ENCODE measurements at regions not wholly inside any gene's neighbourhood (a gene's known extent, or its start where the extent isn't known, plus 50 kb on each side); places are given as distances from the start of the nearest gene placed in this dataset.

- no peak for DNase-seq (ENCODE audit: low read depth)
- in situ Hi-C loops (cut with HindIII; ENCODE audit: low pct_unique_long_range_greater_than_20kb, low sequenced_read_pairs) = no loop called here
Measured at GRCh38 chr9:28166179-28166578, 592.9 kb upstream of the C9orf72 start.

- in situ Hi-C loops (cut with HindIII; ENCODE audit: low pct_unique_long_range_greater_than_20kb, low sequenced_read_pairs) = no loop called here
- no peak for DNase-seq (ENCODE audit: low read depth)
Measured at GRCh38 chr9:28177142-28177541, 603.9 kb upstream of the C9orf72 start.

- no peak for DNase-seq (ENCODE audit: low read depth)
- in situ Hi-C loops (cut with HindIII; ENCODE audit: low pct_unique_long_range_greater_than_20kb, low sequenced_read_pairs) = no loop called here
Measured at GRCh38 chr9:28177925-28178324, 604.6 kb upstream of the C9orf72 start.

- in situ Hi-C loops (cut with HindIII; ENCODE audit: low pct_unique_long_range_greater_than_20kb, low sequenced_read_pairs) = no loop called here
- no peak for DNase-seq (ENCODE audit: low read depth)
Measured at GRCh38 chr9:28179893-28180292, 606.6 kb upstream of the C9orf72 start.

- no peak for DNase-seq (ENCODE audit: low read depth)
- in situ Hi-C loops (cut with HindIII; ENCODE audit: low pct_unique_long_range_greater_than_20kb, low sequenced_read_pairs) = no loop called here
Measured at GRCh38 chr9:28190981-28191380, 617.7 kb upstream of the C9orf72 start.

- no peak for DNase-seq (ENCODE audit: low read depth)
- in situ Hi-C loops (cut with HindIII; ENCODE audit: low pct_unique_long_range_greater_than_20kb, low sequenced_read_pairs) = no loop called here
Measured at GRCh38 chr9:28197653-28198052, 624.4 kb upstream of the C9orf72 start.

GRCh38 chr9:28203036-28203435 lies 629.8 kb upstream of the C9orf72 start:
- in situ Hi-C loops (cut with HindIII; ENCODE audit: low pct_unique_long_range_greater_than_20kb, low sequenced_read_pairs) = no loop called here
- DNase-seq (ENCODE audit: low read depth) = no peak

GRCh38 chr9:28206280-28206679 lies 633.0 kb upstream of the C9orf72 start:
- DNase-seq (ENCODE audit: low read depth) = no peak
- in situ Hi-C loops (cut with HindIII; ENCODE audit: low pct_unique_long_range_greater_than_20kb, low sequenced_read_pairs) = no loop called here

- in situ Hi-C loops (cut with HindIII; ENCODE audit: low pct_unique_long_range_greater_than_20kb, low sequenced_read_pairs) = no loop called here
- DNase-seq (ENCODE audit: low read depth) = no peak
Measured at GRCh38 chr9:28207657-28208056, 634.4 kb upstream of the C9orf72 start.

- no peak for DNase-seq (ENCODE audit: low read depth)
- in situ Hi-C loops (cut with HindIII; ENCODE audit: low pct_unique_long_range_greater_than_20kb, low sequenced_read_pairs) = no loop called here
Measured at GRCh38 chr9:28209130-28209529, 635.8 kb upstream of the C9orf72 start.

GRCh38 chr9:28212979-28213378 lies 639.7 kb upstream of the C9orf72 start:
- in situ Hi-C loops (cut with HindIII; ENCODE audit: low pct_unique_long_range_greater_than_20kb, low sequenced_read_pairs) = no loop called here

GRCh38 chr9:28215536-28216299 lies 642.4 kb upstream of the C9orf72 start:
- in situ Hi-C loops (cut with HindIII; ENCODE audit: low pct_unique_long_range_greater_than_20kb, low sequenced_read_pairs) = no loop called here
- DNase-seq (ENCODE audit: low read depth) = no peak

More at GRCh38 chr9:28212979-28213378, 639.7 kb upstream of the C9orf72 start:
- DNase-seq (ENCODE audit: low read depth) = peak; percentile 73

- in situ Hi-C loops (cut with HindIII; ENCODE audit: low pct_unique_long_range_greater_than_20kb, low sequenced_read_pairs) = no loop called here
- DNase-seq (ENCODE audit: low read depth) = no peak
Measured at GRCh38 chr9:28232686-28233085, 659.4 kb upstream of the C9orf72 start.

GRCh38 chr9:28234133-28234893 lies 661.0 kb upstream of the C9orf72 start:
- in situ Hi-C loops (cut with HindIII; ENCODE audit: low pct_unique_long_range_greater_than_20kb, low sequenced_read_pairs) = no loop called here
- DNase-seq (ENCODE audit: low read depth) = no peak

GRCh38 chr9:28234894-28235277 lies 661.6 kb upstream of the C9orf72 start:
- in situ Hi-C loops (cut with HindIII; ENCODE audit: low pct_unique_long_range_greater_than_20kb, low sequenced_read_pairs) = no loop called here
- peak; percentile 12 for DNase-seq (ENCODE audit: low read depth)

- in situ Hi-C loops (cut with HindIII; ENCODE audit: low pct_unique_long_range_greater_than_20kb, low sequenced_read_pairs) = no loop called here
- DNase-seq (ENCODE audit: low read depth) = no peak
Measured at GRCh38 chr9:28249424-28249823, 676.1 kb upstream of the C9orf72 start.

GRCh38 chr9:28255174-28255573 lies 681.9 kb upstream of the C9orf72 start:
- no peak for DNase-seq (ENCODE audit: low read depth)
- in situ Hi-C loops (cut with HindIII; ENCODE audit: low pct_unique_long_range_greater_than_20kb, low sequenced_read_pairs) = no loop called here

GRCh38 chr9:28260330-28260729 lies 687.0 kb upstream of the C9orf72 start:
- in situ Hi-C loops (cut with HindIII; ENCODE audit: low pct_unique_long_range_greater_than_20kb, low sequenced_read_pairs) = no loop called here
- DNase-seq (ENCODE audit: low read depth) = no peak

GRCh38 chr9:28264368-28264767 lies 691.1 kb upstream of the C9orf72 start:
- in situ Hi-C loops (cut with HindIII; ENCODE audit: low pct_unique_long_range_greater_than_20kb, low sequenced_read_pairs) = no loop called here
- no peak for DNase-seq (ENCODE audit: low read depth)

GRCh38 chr9:28267351-28267750 lies 694.1 kb upstream of the C9orf72 start:
- DNase-seq (ENCODE audit: low read depth) = no peak
- in situ Hi-C loops (cut with HindIII; ENCODE audit: low pct_unique_long_range_greater_than_20kb, low sequenced_read_pairs) = no loop called here

Measured in Caki2 (cell line).